Omental fat pad (tissue), 3 donors: ENCODE measurements at regions not wholly inside any gene's neighbourhood (a gene's known extent, or its start where the extent isn't known, plus 50 kb on each side); places are given as distances from the start of the nearest gene placed in this dataset.

ENCODE experiments used
- ATAC-seq: fragments of 150-250 bp; one replicate; pipeline ENCODE4 v1.9.1; 2016; ENCODE audit warnings: mild to moderate bottlenecking, moderate library complexity; ENCODE audit not compliant: low FRiP score
- DNase-seq: peaks from one replicate; pipeline ENCODE4 v3.0.0-alpha.2; 2019; ENCODE audit warnings: low spot score
- TF ChIP-seq, protein P1 (sequence below), 3 donors: fragments of 450-650 bp; IDR thresholded peaks; one replicate each; pipeline ENCODE4 v1.5.1; 2016 to 2017; ENCODE audit warnings: antibody characterized with exemption in 3 of 3, mild to moderate bottlenecking in 3 of 3, moderate library complexity in 2 of 3

DNA sequence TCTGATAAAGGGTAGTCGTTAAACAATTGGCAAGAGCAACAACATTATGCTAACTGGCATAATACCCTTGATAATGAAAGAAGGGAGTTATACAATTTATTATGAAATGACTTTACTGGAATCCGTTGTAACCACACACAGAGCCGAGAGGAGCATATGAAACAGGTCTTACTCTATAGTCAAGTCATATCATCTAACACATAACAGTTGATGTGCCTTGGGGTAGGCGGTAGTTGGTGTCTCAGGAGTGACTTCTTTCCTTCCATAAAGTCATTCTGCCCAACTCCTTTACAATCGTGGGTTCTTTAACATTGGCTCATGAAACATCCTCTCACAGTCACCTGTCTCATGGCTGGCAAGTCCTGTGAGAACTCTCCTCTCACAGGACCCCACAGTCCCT lies 225.2 kb downstream of the LTN1 start:
- DNase-seq (no peak), ATAC-seq (no peak)
- TF ChIP-seq, protein P1, sequence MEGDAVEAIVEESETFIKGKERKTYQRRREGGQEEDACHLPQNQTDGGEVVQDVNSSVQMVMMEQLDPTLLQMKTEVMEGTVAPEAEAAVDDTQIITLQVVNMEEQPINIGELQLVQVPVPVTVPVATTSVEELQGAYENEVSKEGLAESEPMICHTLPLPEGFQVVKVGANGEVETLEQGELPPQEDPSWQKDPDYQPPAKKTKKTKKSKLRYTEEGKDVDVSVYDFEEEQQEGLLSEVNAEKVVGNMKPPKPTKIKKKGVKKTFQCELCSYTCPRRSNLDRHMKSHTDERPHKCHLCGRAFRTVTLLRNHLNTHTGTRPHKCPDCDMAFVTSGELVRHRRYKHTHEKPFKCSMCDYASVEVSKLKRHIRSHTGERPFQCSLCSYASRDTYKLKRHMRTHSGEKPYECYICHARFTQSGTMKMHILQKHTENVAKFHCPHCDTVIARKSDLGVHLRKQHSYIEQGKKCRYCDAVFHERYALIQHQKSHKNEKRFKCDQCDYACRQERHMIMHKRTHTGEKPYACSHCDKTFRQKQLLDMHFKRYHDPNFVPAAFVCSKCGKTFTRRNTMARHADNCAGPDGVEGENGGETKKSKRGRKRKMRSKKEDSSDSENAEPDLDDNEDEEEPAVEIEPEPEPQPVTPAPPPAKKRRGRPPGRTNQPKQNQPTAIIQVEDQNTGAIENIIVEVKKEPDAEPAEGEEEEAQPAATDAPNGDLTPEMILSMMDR (IDR thresholded peaks at IDR 0.05), result no peak

GRCh38 chr21:28763809-28764418 lies 228.8 kb downstream of the LTN1 start:
- peak; percentile 28 for ATAC-seq
- DNase-seq, result no peak
- TF ChIP-seq, protein P1 (IDR thresholded peaks at IDR 0.05), result no peak

DNA sequence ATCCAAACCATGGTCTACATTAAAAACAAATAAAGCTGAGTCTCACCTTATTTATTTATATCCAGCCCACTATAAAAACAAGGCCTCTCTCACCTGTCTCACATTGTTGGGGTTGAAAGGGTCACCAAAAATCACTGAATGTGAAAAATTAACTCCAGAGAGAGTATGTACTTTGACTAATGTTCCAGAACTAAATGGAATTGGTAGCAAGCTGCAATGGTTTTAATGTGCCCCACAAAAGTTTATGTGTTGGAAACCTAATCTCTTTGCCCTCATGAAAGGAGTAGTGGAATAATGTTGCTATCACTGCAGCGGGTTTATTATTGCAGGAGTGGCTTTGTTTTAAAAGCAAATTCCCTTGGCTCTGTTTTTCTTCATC lies 230.3 kb downstream of the LTN1 start:
- DNase-seq (no peak), ATAC-seq (no peak)
- TF ChIP-seq, protein P1 (IDR thresholded peaks at IDR 0.05), result no peak

DNA sequence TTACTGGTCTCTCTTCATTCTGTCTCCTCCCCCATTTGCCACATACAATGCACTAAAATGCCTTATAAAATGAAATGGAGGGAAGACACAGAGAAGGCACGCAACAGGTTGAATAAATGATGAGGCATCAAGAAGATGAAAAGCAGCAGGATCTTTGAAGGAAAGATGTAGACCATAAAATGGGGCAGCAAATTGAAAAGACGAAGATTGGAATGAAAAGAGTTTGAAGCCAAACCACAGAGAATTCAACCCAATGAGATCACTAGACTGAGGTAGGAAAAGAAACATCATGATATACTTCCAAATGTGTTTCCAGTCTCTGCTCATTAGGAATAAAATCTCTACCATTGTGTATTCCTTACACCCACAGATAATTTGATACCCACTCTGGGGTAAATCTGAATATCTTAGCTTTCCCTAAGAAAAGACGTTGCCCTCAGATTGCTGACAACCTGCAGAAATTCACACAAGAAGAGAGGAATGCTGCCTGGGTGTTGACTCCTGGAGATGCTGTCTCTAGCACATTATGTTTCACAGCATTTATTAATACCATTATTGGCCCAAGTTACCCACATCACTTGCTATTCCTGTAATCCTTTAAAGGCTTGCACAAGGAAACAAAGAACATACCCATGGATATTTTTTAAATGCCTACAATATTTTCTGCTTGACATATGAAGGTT lies 230.9 kb downstream of the LTN1 start:
- TF ChIP-seq, protein P1 (IDR thresholded peaks at IDR 0.05), result no peak
- ATAC-seq, result no peak

DNA sequence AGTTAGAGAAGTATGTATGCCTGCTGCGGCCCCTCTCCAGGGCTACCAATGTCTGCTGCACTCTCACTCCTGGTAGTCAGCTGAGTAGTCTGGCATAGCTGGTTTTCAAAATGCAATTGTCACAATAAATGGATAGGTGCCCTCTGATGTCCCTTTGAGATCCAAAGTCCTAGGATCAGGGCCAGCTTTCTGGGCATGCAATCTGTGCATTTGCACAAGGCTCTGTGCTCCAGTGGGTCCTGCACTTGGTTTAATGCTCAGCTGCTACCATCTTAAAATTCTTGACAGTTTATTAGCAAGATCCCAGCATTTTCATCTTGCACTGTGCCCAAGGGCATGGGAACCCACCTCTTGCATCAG lies 233.8 kb downstream of the LTN1 start:
- DNase-seq, result no peak
- ATAC-seq, result no peak
- TF ChIP-seq, protein P1 (IDR thresholded peaks at IDR 0.05), result no peak

More for the DNA sequence above, 230.9 kb downstream of the LTN1 start:
- DNase-seq, result no peak

GRCh38 chr21:28758042-28758882 lies 234.4 kb downstream of the LTN1 start:
- ATAC-seq (no peak), DNase-seq (no peak)
- TF ChIP-seq, protein P1 (IDR thresholded peaks at IDR 0.05), result no peak
